Neural cell (in vitro differentiated cells): ENCODE measurements at regions not wholly inside any gene's neighbourhood (a gene's known extent, or its start where the extent isn't known, plus 50 kb on each side); places are given as distances from the start of the nearest gene placed in this dataset.
"Not testable (repeated sequence)": the region's sequence is repeated elsewhere in the genome, so short reads cannot be mapped to it uniquely, and the experiment has no call there.

ENCODE experiments used
- H2AFZ ChIP-seq: fragments of 200-600, 300-800 bp; sonication (generic), shearing (Covaris generic); 2 replicates; pipeline ENCODE4 v1.6.0; 2014; ENCODE audit warnings: low read depth, mild to moderate bottlenecking, antibody characterized with exemption, low read length, moderate library complexity
- H3F3A ChIP-seq: fragments of 200-600 bp; shearing (Covaris generic); 2 replicates; pipeline ENCODE4 v1.6.1; 2016; ENCODE audit warnings: mild to moderate bottlenecking, moderate library complexity, mixed read lengths, antibody characterized with exemption, low read length; ENCODE audit not compliant: insufficient read depth, poor library complexity, severe bottlenecking
- H3K27ac ChIP-seq: fragments of 200-600, 300-800 bp; sonication (generic), shearing (Covaris generic); 2 replicates; pipeline ENCODE4 v1.5.1; 2014; ENCODE audit warnings: mild to moderate bottlenecking, low read length, moderate library complexity
- H3K27me3 ChIP-seq: fragments of 300-800, 200-600 bp; sonication (generic), shearing (Covaris generic); 2 replicates; pipeline ENCODE4 v1.6.0; 2014; ENCODE audit warnings: mild to moderate bottlenecking, low read depth, low read length, moderate library complexity; ENCODE audit not compliant: insufficient read depth
- H3K36me3 ChIP-seq: fragments of 300-800, 200-600 bp; sonication (generic), shearing (Covaris generic); 2 replicates; pipeline ENCODE4 v1.5.1; 2014; ENCODE audit warnings: mild to moderate bottlenecking, antibody characterized with exemption, low read length, moderate library complexity; ENCODE audit not compliant: insufficient read depth
- H3K4me2 ChIP-seq: fragments of 300-800, 200-600 bp; sonication (generic), shearing (Covaris generic); 2 replicates; pipeline ENCODE4 v1.6.0; 2014; ENCODE audit warnings: mild to moderate bottlenecking, low read length
- H3K4me3 ChIP-seq: fragments of 300-800, 200-600 bp; sonication (generic), shearing (Covaris generic); 2 replicates; pipeline ENCODE4 v1.5.1; 2014; ENCODE audit warnings: mild to moderate bottlenecking, low read length, moderate library complexity
- H3K79me2 ChIP-seq: fragments of 200-600 bp; shearing (Covaris generic); replicated peaks from 2 replicates; pipeline ENCODE4 v1.6.0; 2014; ENCODE audit warnings: mild to moderate bottlenecking, low read length, moderate library complexity; ENCODE audit not compliant: insufficient read depth
- H3K9ac ChIP-seq: fragments of 300-800, 200-600 bp; sonication (generic), shearing (Covaris generic); 2 replicates; pipeline ENCODE4 v1.6.1; 2016; ENCODE audit warnings: mild to moderate bottlenecking, low read length, mixed read lengths
- H3K9me2 ChIP-seq: fragments of 200-600 bp; shearing (Covaris generic); 2 replicates; pipeline ENCODE4 v1.6.1; 2016; ENCODE audit warnings: mild to moderate bottlenecking, low read length, mixed read lengths; ENCODE audit not compliant: insufficient read depth
- H3K9me3 ChIP-seq: fragments of 200-600, 300-800 bp; sonication (generic), shearing (Covaris generic); 2 replicates; pipeline ENCODE4 v1.6.1; 2016; ENCODE audit warnings: mild to moderate bottlenecking, mixed run types, low read length, moderate library complexity, mixed read lengths
- H4K20me1 ChIP-seq: fragments of 200-600 bp; shearing (Covaris generic); 2 replicates; pipeline ENCODE4 v1.6.1; 2016; ENCODE audit warnings: mild to moderate bottlenecking, mixed run types; ENCODE audit not compliant: insufficient read depth
- small RNA-seq, 3 experiments: library from RNA; depleted of rRNA; stranded (forward); fragments of <200 nt; gene quantifications; one replicate each; pipeline ENCODE3, GENCODE V24; 2012

- not testable (repeated sequence) for H3K27me3 ChIP-seq, H3K36me3 ChIP-seq, H3K79me2 ChIP-seq, H4K20me1 ChIP-seq, H3K9me3 ChIP-seq, H3K9me2 ChIP-seq, H3K4me2 ChIP-seq, H3K9ac ChIP-seq, H3K4me3 ChIP-seq, H3K27ac ChIP-seq, H3F3A ChIP-seq, H2AFZ ChIP-seq
Measured at GRCh38 chrY:18855184-18855583, 81.6 kb upstream of the HSFY2 start.

- H3K4me3 ChIP-seq, H2AFZ ChIP-seq, H3K79me2 ChIP-seq, H3K9ac ChIP-seq, H4K20me1 ChIP-seq, H3K27ac ChIP-seq, H3F3A ChIP-seq, H3K4me2 ChIP-seq, H3K36me3 ChIP-seq, H3K9me2 ChIP-seq, H3K9me3 ChIP-seq, H3K27me3 ChIP-seq: not testable (repeated sequence)
Measured at GRCh38 chrY:18853323-18853722, 79.8 kb upstream of the HSFY2 start.

GRCh38 chrY:18836643-18837042, 63.1 kb upstream of the HSFY2 start:
- H3K27ac ChIP-seq: not testable (repeated sequence)

More at GRCh38 chrY:18836643-18837042, 63.1 kb upstream of the HSFY2 start:
- not testable (repeated sequence) for H3K9me3 ChIP-seq, H2AFZ ChIP-seq, H3F3A ChIP-seq, H3K79me2 ChIP-seq, H3K27me3 ChIP-seq, H3K4me3 ChIP-seq, H4K20me1 ChIP-seq, H3K36me3 ChIP-seq, H3K9ac ChIP-seq, H3K4me2 ChIP-seq, H3K9me2 ChIP-seq

Small RNAs in the stretch of these regions (small RNA-seq; reads per million reads assigned to genes)
- 0 to 0.33 (median 0) reads per million in 3 experiments for gene CD24P4
- 0 reads per million in 3 experiments for gene MTCYBP2
- 0 reads per million in 3 experiments for gene RNU6-255P
